ENCODE measurements at regions not wholly inside any gene's neighbourhood (a gene's known extent, or its start where the extent isn't known, plus 50 kb on each side); places are given as distances from the start of the nearest gene placed in this dataset.

DNA sequence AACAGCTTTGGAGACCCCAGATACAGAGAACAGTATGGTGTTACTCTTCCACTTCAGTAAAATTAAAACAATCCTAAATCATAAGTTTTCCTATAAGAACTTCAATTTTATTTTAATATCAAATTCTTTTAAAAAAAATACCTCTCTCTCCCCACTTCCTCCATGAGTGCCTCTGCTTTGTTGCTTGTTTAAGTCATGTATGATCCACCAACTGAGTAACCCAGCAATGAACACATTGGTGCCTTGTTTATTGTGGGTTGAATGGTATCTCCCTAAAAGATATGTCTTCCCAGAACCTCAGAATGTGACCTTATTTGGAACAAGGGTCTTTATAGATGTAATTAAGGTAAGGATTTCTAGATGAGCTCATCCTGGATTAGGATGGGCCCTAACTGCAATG lies 143.5 kb upstream of the EGLN3 start:
- Histone ChIP-seq H3K4me3 (no peak overlapping the region), H3K36me3 (ENCODE audit: low read depth) (no peaks in the 10 kb centered on the region), H3K4me1 (ENCODE audit: low read depth) (peaks cover 5% of the 10 kb centered on the region), H3K9me3 (no peaks in the 10 kb centered on the region)
- intact Hi-C loops (cut with DNase I, micrococcal nuclease): no loop called here
- DNase-seq (no peak), ATAC-seq (no peak)
- TF ChIP-seq, protein P1, sequence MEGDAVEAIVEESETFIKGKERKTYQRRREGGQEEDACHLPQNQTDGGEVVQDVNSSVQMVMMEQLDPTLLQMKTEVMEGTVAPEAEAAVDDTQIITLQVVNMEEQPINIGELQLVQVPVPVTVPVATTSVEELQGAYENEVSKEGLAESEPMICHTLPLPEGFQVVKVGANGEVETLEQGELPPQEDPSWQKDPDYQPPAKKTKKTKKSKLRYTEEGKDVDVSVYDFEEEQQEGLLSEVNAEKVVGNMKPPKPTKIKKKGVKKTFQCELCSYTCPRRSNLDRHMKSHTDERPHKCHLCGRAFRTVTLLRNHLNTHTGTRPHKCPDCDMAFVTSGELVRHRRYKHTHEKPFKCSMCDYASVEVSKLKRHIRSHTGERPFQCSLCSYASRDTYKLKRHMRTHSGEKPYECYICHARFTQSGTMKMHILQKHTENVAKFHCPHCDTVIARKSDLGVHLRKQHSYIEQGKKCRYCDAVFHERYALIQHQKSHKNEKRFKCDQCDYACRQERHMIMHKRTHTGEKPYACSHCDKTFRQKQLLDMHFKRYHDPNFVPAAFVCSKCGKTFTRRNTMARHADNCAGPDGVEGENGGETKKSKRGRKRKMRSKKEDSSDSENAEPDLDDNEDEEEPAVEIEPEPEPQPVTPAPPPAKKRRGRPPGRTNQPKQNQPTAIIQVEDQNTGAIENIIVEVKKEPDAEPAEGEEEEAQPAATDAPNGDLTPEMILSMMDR (IDR thresholded peaks at IDR 0.05): no peak

DNA sequence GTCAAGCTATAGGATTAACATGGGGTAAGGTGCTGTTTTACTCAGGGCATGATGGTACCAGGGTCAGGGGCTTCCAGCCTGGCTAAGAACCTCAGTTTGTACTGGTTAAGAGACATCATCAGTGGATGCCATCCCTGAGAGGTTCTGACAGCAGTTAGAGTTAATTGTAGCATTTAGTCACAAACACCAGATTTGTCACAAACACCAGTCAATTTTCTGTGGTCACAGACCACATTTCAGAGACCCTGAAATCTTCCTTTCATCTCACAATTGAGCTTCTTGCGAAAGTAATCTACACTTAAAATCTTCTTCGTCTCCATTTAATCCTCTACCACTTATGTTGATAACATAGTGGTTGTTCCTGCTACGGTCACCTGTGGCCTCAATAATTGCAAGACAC lies 143.0 kb upstream of the EGLN3 start:
- DNase-seq (no peak), ATAC-seq (no peak)
- Histone ChIP-seq H3K4me1 (ENCODE audit: low read depth) (peaks cover 2% of the 10 kb centered on the region), H3K36me3 (ENCODE audit: low read depth) (no peaks in the 10 kb centered on the region), H3K4me3 (no peak overlapping the region), H3K9me3 (no peaks in the 10 kb centered on the region)
- intact Hi-C loops (cut with DNase I, micrococcal nuclease): no loop called here
- TF ChIP-seq, protein P1 (IDR thresholded peaks at IDR 0.05): no peak

DNA sequence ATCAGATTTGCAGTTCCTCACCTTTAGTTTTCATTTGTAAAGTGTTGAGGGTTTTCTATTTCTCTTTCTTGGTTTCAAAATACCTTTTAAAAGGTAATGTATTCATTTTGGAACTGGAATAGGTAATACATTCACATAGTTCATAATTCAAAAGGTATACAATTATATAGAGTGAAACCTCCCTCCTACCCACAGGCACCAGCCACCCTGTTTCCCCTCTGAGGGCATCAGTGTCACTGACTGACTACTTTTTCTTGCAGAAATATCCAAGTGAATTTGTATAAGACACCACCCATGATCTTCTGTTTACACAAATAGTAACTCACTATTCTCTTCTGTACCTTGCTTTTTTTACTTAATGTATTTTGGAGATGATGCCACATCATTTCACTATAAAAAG lies 139.6 kb upstream of the EGLN3 start:
- Histone ChIP-seq H3K4me3 (no peak overlapping the region), H3K36me3 (ENCODE audit: low read depth) (no peaks in the 10 kb centered on the region), H3K9me3 (no peaks in the 10 kb centered on the region), H3K4me1 (ENCODE audit: low read depth) (no peaks in the 10 kb centered on the region)
- ATAC-seq: no peak
- DNase-seq: no peak
- intact Hi-C loops (cut with DNase I, micrococcal nuclease): no loop called here
- TF ChIP-seq, protein P1 (IDR thresholded peaks at IDR 0.05): no peak

DNA sequence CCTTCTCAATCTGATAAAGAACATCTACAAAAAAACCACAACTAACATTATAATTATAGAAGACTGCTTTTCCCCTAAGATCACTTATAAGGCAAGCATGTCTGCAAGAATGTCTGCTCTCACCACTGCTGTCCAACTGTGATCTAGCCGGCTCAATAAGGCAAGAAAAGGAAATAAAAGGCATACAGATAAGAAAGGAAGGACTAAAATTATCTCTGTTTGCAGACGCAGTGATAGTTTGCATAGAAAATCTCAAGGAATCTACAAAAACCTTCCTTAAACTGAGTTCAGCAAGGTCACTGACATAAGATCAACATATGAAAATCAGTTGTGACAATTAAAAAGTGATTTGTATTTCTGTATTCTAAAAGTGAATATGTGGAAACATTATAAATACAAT lies 138.0 kb upstream of the EGLN3 start:
- H3K36me3 ChIP-seq (ENCODE audit: low read depth): no peaks in the 10 kb centered on the region
- intact Hi-C loops (cut with DNase I, micrococcal nuclease): no loop called here
- H3K4me3 ChIP-seq: no peak overlapping the region
- DNase-seq (no peak), ATAC-seq (no peak)
- H3K9me3 ChIP-seq: no peaks in the 10 kb centered on the region
- H3K4me1 ChIP-seq (ENCODE audit: low read depth): no peaks in the 10 kb centered on the region
- TF ChIP-seq, protein P1 (IDR thresholded peaks at IDR 0.05): no peak

DNA sequence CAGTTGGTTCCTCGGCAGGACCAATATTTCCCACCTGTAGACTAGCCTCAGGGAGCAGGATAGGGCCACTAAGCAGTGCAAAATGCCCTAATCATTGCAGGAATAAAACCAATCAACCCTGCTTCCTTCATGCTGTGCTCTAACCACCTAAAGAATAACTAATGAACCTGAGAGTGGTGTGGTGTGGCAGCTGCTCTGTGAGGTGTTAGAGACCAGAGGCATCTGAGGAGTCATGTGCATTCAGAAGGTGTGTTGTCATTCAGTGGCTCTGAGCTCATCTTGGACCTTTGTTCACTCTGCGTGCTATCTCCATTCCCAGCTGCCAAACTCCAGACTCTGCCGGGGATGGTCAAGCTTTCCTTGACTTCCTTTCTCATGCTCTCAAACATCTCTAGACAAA lies 136.7 kb upstream of the EGLN3 start:
- intact Hi-C loops (cut with DNase I, micrococcal nuclease): no loop called here
- TF ChIP-seq, protein P1 (IDR thresholded peaks at IDR 0.05): no peak
- no peak overlapping the region for H3K4me3 ChIP-seq
- DNase-seq (no peak), ATAC-seq (no peak)
- H3K9me3 ChIP-seq: no peaks in the 10 kb centered on the region
- no peaks in the 10 kb centered on the region for H3K4me1 ChIP-seq (ENCODE audit: low read depth)
- no peaks in the 10 kb centered on the region for H3K36me3 ChIP-seq (ENCODE audit: low read depth)

DNA sequence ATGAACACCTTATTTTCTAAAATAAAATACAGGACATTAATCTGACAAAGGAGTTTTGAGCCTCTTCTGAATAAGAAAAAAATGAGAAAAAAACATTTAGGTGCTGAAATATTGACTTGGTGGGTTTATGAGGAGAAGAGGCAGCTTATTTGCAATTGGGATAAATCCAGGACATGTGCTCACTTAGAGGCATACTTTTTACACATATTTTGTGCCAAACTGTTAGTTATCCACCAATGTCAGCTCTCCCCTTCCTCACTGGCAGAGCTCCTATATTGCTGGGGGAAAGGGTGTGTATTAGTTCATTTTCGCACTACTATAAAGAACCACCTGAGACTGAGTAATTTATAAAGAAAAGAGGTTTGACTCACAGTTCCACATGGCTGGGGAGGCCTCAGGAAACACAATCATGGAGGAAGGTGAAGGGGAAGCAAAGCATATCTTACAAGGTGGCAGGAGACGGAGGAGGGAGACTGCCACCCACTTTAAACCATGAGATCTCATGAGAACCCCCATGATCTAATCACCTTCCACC lies 135.4 kb upstream of the EGLN3 start:
- intact Hi-C loops (cut with DNase I, micrococcal nuclease): no loop called here

More for the DNA sequence above, 135.4 kb upstream of the EGLN3 start:
- Histone ChIP-seq H3K36me3 (ENCODE audit: low read depth) (no peaks in the 10 kb centered on the region), H3K4me3 (no peak overlapping the region), H3K4me1 (ENCODE audit: low read depth) (no peaks in the 10 kb centered on the region), H3K9me3 (no peaks in the 10 kb centered on the region)
- no peak for ATAC-seq
- TF ChIP-seq, protein P1 (IDR thresholded peaks at IDR 0.05): no peak
- no peak for DNase-seq
